ENCODE measurements at regions not wholly inside any gene's neighbourhood (a gene's known extent, or its start where the extent isn't known, plus 50 kb on each side); places are given as distances from the start of the nearest gene placed in this dataset.
"Not testable (repeated sequence)": the region's sequence is repeated elsewhere in the genome, so short reads cannot be mapped to it uniquely, and the experiment has no call there.

- no peak for DNase-seq
Observed at GRCh38 chr16:51302042-51302441, 151.0 kb upstream of the SALL1 start.

GRCh38 chr16:51298800-51299199 lies 147.7 kb upstream of the SALL1 start:
- DNase-seq, result no peak

- no peak for DNase-seq
Observed at GRCh38 chr16:51290442-51291285, 139.6 kb upstream of the SALL1 start.

- DNase-seq, result no peak
Observed at GRCh38 chr16:51289336-51289735, 138.3 kb upstream of the SALL1 start.

GRCh38 chr16:51287121-51287755 lies 136.2 kb upstream of the SALL1 start:
- no peak for DNase-seq

GRCh38 chr16:51286272-51286671 lies 135.2 kb upstream of the SALL1 start:
- no peak for DNase-seq

- DNase-seq, result no peak
Observed at GRCh38 chr16:51276336-51276735, 125.3 kb upstream of the SALL1 start.

GRCh38 chr16:51272420-51272819 lies 121.3 kb upstream of the SALL1 start:
- DNase-seq, result no peak

GRCh38 chr16:51271156-51271701 lies 120.2 kb upstream of the SALL1 start:
- DNase-seq, result no peak

- DNase-seq, result no peak
Observed at GRCh38 chr16:51268237-51268636, 117.2 kb upstream of the SALL1 start.

GRCh38 chr16:51267681-51268080 lies 116.6 kb upstream of the SALL1 start:
- no peak for DNase-seq

GRCh38 chr16:51262428-51262827 lies 111.4 kb upstream of the SALL1 start:
- DNase-seq, result no peak

- no peak for DNase-seq
Observed at GRCh38 chr16:51261919-51262318, 110.8 kb upstream of the SALL1 start.

- no peak for DNase-seq
Observed at GRCh38 chr16:51255349-51255972, 104.4 kb upstream of the SALL1 start.

GRCh38 chr16:51254390-51254789 lies 103.3 kb upstream of the SALL1 start:
- DNase-seq, result not testable (repeated sequence)

GRCh38 chr16:51248217-51248616 lies 97.1 kb upstream of the SALL1 start:
- DNase-seq, result no peak

GRCh38 chr16:51245658-51245995 lies 94.6 kb upstream of the SALL1 start:
- DNase-seq, result no peak

GRCh38 chr16:51244887-51245657 lies 94.0 kb upstream of the SALL1 start:
- no peak for DNase-seq

- no peak for DNase-seq
Observed at GRCh38 chr16:51243936-51244436, 92.9 kb upstream of the SALL1 start.

- no peak for DNase-seq
Observed at GRCh38 chr16:51242296-51242994, 91.4 kb upstream of the SALL1 start.

- DNase-seq, result no peak
Observed at GRCh38 chr16:51239196-51239595, 88.1 kb upstream of the SALL1 start.

GRCh38 chr16:51237861-51238378 lies 86.8 kb upstream of the SALL1 start:
- DNase-seq, result no peak

All from hindlimb muscle (tissue), 1 donor.